Medulla oblongata (tissue), 1 donor: ENCODE measurements at regions not wholly inside any gene's neighbourhood (a gene's known extent, or its start where the extent isn't known, plus 50 kb on each side); places are given as distances from the start of the nearest gene placed in this dataset.
A peak's percentile ranks its signal among the peaks of the same experiment; 100 is the strongest.

Source experiments
- DNase-seq: peaks from one replicate; pipeline ENCODE4 v3.0.0-alpha.2; 2015; ENCODE audit errors: extremely low spot score

GRCh38 chr22:48646216-48646925, 1181.3 kb downstream of the BRD1 start:
- no peak for DNase-seq

- no peak for DNase-seq
Observed at GRCh38 chr22:48645766-48646165, 1181.9 kb downstream of the BRD1 start.

GRCh38 chr22:48644997-48645396, 1182.7 kb downstream of the BRD1 start:
- no peak for DNase-seq

GRCh38 chr22:48644108-48644507, 1183.6 kb downstream of the BRD1 start:
- DNase-seq, result no peak

- no peak for DNase-seq
Observed at GRCh38 chr22:48643066-48643731, 1184.5 kb downstream of the BRD1 start.

GRCh38 chr22:48642550-48642949, 1185.1 kb downstream of the BRD1 start:
- DNase-seq, result no peak

- DNase-seq, result no peak
Observed at GRCh38 chr22:48641906-48642475, 1185.7 kb downstream of the BRD1 start.

- no peak for DNase-seq
Observed at GRCh38 chr22:48640890-48641841, 1186.5 kb downstream of the BRD1 start.

- DNase-seq, result no peak
Observed at GRCh38 chr22:48639896-48640748, 1187.6 kb downstream of the BRD1 start.

- no peak for DNase-seq
Observed at GRCh38 chr22:48639021-48639795, 1188.5 kb downstream of the BRD1 start.

GRCh38 chr22:48637231-48637630, 1190.4 kb downstream of the BRD1 start:
- no peak for DNase-seq

- no peak for DNase-seq
Observed at GRCh38 chr22:48636746-48637145, 1190.9 kb downstream of the BRD1 start.

- DNase-seq, result no peak
Observed at GRCh38 chr22:48635816-48636215, 1191.9 kb downstream of the BRD1 start.

GRCh38 chr22:48635031-48635430, 1192.6 kb downstream of the BRD1 start:
- DNase-seq, result no peak

GRCh38 chr22:48633996-48634836, 1193.5 kb downstream of the BRD1 start:
- no peak for DNase-seq

- DNase-seq, result peak; percentile 21
Observed at GRCh38 chr22:48632646-48633246, 1194.9 kb downstream of the BRD1 start.

GRCh38 chr22:48631288-48631863, 1196.3 kb downstream of the BRD1 start:
- DNase-seq, result peak; percentile 34

- no peak for DNase-seq
Observed at GRCh38 chr22:48630848-48631247, 1196.8 kb downstream of the BRD1 start.

- DNase-seq, result no peak
Observed at GRCh38 chr22:48630433-48630754, 1197.3 kb downstream of the BRD1 start.
